ENCODE measurements at regions not wholly inside any gene's neighbourhood (a gene's known extent, or its start where the extent isn't known, plus 50 kb on each side); places are given as distances from the start of the nearest gene placed in this dataset.

DNA sequence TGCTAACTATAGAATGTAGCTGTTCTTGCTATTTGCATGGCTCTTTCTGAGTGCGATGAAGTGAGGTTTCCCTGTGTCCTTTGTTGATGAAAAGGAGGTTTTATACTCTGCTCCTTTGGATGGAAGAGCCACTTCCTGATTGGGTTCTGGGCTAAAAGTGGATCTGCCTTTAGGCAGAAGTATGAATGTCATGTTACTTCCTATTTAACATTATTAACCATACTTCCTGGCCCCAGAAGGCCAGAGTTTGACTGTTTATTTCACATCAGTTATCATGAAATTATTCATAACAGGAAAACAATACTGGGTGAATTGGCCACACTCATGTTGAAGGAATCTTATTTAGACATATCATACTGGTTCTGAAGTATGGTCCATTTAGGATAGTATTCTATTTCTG lies 386.2 kb downstream of the PCDH7 start:
- TF ChIP-seq, protein P1, sequence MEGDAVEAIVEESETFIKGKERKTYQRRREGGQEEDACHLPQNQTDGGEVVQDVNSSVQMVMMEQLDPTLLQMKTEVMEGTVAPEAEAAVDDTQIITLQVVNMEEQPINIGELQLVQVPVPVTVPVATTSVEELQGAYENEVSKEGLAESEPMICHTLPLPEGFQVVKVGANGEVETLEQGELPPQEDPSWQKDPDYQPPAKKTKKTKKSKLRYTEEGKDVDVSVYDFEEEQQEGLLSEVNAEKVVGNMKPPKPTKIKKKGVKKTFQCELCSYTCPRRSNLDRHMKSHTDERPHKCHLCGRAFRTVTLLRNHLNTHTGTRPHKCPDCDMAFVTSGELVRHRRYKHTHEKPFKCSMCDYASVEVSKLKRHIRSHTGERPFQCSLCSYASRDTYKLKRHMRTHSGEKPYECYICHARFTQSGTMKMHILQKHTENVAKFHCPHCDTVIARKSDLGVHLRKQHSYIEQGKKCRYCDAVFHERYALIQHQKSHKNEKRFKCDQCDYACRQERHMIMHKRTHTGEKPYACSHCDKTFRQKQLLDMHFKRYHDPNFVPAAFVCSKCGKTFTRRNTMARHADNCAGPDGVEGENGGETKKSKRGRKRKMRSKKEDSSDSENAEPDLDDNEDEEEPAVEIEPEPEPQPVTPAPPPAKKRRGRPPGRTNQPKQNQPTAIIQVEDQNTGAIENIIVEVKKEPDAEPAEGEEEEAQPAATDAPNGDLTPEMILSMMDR (IDR thresholded peaks at IDR 0.05), result no peak
- TF ChIP-seq POLR2A (IDR thresholded peaks at IDR 0.05), result no peak

All from right lobe of liver (tissue), 4 donors.